HG03108 (cell line): ENCODE measurements at regions not wholly inside any gene's neighbourhood (a gene's known extent, or its start where the extent isn't known, plus 50 kb on each side); places are given as distances from the start of the nearest gene placed in this dataset.
"Not testable (repeated sequence)": the region's sequence is repeated elsewhere in the genome, so short reads cannot be mapped to it uniquely, and the experiment has no call there.

Experiments used
- ATAC-seq: cut with Tn5 transposase; IDR thresholded peaks from one replicate; pipeline ENCODE4 v1.9.1; 2021; ENCODE audit warnings: moderate library complexity; ENCODE audit not compliant: unreplicated experiment

- ATAC-seq: no peak
These were observed 235.1 kb downstream of the NRIP1 start for GRCh38 chr21:14829685-14830084.

- no peak for ATAC-seq
These were observed 237.3 kb downstream of the NRIP1 start for GRCh38 chr21:14827468-14827867.

GRCh38 chr21:14826630-14827029 is 238.2 kb downstream of the NRIP1 start:
- peak; percentile 50 for ATAC-seq

GRCh38 chr21:14825514-14825974 is 239.3 kb downstream of the NRIP1 start:
- peak; percentile 59 for ATAC-seq

- no peak for ATAC-seq
These were observed 240.7 kb downstream of the NRIP1 start for GRCh38 chr21:14824126-14824525.

- no peak for ATAC-seq
These were observed 247.5 kb downstream of the NRIP1 start for GRCh38 chr21:14817311-14817710.

GRCh38 chr21:14814991-14815390 is 249.8 kb downstream of the NRIP1 start:
- ATAC-seq: no peak

- ATAC-seq: no peak
These were observed 250.5 kb downstream of the NRIP1 start for GRCh38 chr21:14814282-14814681.

- ATAC-seq: not testable (repeated sequence)
These were observed 258.1 kb upstream of the SAMSN1 start for GRCh38 chr21:14804170-14804569.

- no peak for ATAC-seq
These were observed 251.4 kb upstream of the SAMSN1 start for GRCh38 chr21:14797543-14797942.

GRCh38 chr21:14787312-14787711 is 241.2 kb upstream of the SAMSN1 start:
- no peak for ATAC-seq

- ATAC-seq: no peak
These were observed 239.6 kb upstream of the SAMSN1 start for GRCh38 chr21:14785679-14786078.

- ATAC-seq: no peak
These were observed 227.7 kb upstream of the SAMSN1 start for GRCh38 chr21:14773777-14774345.

- ATAC-seq: no peak
These were observed 225.5 kb upstream of the SAMSN1 start for GRCh38 chr21:14771593-14771992.

GRCh38 chr21:14768042-14768441 is 221.9 kb upstream of the SAMSN1 start:
- no peak for ATAC-seq

GRCh38 chr21:14767192-14767852 is 221.2 kb upstream of the SAMSN1 start:
- ATAC-seq: no peak

- ATAC-seq: no peak
These were observed 220.1 kb upstream of the SAMSN1 start for GRCh38 chr21:14766241-14766640.

- peak; percentile 11 for ATAC-seq
These were observed 217.6 kb upstream of the SAMSN1 start for GRCh38 chr21:14763695-14764064.

- peak; percentile 98 for ATAC-seq
These were observed 216.9 kb upstream of the SAMSN1 start for GRCh38 chr21:14762734-14763694.

GRCh38 chr21:14762327-14762726 is 216.2 kb upstream of the SAMSN1 start:
- ATAC-seq: no peak

GRCh38 chr21:14759285-14759684 is 213.2 kb upstream of the SAMSN1 start:
- no peak for ATAC-seq

GRCh38 chr21:14758849-14759248 is 212.7 kb upstream of the SAMSN1 start:
- ATAC-seq: no peak
